COLO668 (cell line): ENCODE measurements at regions not wholly inside any gene's neighbourhood (a gene's known extent, or its start where the extent isn't known, plus 50 kb on each side); places are given as distances from the start of the nearest gene placed in this dataset.
"Not testable (repeated sequence)": the region's sequence is repeated elsewhere in the genome, so short reads cannot be mapped to it uniquely, and the experiment has no call there.

Source experiments
- DNase-seq: peaks from one replicate; lab custom pipeline; 2025; ENCODE audit not compliant: unreplicated experiment; lab: John Stamatoyannopoulos, UW

DNA sequence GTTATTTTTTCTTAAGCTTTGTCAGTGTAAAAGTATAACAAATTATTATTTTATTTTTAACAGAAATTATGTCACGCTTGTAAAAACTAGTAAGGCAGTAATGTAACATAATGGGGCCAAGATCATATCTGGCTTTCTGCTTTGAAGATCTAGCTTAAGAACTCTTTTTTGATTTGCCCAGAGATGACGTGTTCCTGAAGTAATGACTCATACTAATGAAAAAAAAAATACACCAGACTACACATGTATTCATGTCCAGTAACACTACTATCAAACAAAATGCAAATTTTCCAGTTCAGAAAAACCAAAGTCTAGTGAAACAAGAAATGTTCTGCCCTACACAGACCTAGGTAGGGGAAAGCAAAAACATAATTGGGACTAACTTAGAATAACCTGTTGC, 432.2 kb upstream of the ATXN7L3B start:
- no peak for DNase-seq

DNA sequence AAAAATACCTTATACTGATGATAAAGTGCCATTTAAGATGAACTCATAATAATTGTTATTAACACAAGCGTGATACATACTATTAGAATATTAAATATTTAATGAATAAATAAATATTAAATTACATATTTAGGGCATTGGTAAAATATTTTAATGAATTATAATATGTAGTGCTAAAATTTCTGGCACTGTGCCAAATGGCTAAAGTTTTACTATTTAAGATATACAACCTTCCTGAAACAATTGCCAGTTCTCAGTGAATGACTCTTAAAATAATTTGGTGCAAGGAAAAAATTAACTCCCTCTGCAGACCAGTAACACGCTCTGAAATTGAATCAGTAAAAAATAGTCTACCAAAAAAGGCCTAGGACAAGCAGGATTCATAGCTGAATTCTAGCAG, 428.9 kb upstream of the ATXN7L3B start:
- DNase-seq: no peak

DNA sequence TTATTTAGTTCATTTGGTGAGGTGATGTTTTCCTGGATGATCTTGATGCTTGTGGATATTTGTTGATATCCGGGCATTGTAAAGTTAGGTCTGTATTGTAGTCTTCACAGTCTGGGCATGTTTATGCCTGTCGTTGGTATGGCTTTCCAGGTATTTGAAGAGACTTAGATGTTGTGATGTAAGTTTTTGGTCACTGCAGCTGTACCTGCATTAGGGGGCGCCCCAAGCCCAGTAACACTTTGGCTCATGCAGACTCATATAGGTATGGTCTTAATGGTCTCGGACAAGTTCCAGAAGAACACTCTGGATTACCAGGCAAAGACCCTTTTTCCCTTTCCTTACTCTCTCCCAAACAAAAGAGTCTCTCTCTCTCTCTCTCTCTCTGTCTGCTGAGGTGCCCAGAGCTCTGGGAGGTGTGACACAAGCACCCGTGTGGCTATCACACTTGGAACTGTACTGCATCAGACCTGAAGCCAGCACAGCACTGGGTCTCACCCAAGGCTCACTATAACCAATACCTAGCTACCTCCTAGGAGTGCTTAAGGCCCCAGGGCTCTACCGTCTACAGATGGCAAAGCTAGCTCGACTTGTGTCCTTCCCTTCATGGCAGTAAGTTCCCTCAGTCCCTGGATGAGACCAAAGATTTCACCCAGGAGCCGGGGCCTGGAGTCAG, 425.8 kb upstream of the ATXN7L3B start:
- DNase-seq: no peak

DNA sequence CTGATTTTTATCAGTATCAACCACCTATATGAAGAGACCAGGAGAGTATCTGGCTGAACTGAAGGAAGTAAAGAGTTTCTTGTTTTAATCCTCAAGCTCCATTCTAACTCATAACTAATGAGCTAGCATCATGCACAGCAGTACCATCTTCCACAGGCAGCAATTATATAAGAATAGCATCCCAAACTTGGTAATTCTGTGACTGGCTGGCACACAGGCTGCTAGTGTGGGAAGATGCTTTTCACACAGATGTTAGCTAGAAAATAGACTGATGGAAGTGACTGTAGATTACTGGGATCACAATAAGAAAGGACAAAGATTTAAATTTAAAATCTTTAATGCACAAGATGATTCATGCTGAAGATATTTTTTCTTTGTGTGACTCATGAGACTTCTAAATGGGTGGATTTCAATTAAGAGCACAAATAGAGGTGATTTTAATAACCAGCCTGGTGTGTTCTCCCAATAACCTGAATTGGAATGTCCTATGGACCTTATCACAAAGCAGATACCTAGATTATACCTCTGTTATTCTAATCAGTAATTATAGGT, 417.7 kb upstream of the ATXN7L3B start:
- no peak for DNase-seq

DNA sequence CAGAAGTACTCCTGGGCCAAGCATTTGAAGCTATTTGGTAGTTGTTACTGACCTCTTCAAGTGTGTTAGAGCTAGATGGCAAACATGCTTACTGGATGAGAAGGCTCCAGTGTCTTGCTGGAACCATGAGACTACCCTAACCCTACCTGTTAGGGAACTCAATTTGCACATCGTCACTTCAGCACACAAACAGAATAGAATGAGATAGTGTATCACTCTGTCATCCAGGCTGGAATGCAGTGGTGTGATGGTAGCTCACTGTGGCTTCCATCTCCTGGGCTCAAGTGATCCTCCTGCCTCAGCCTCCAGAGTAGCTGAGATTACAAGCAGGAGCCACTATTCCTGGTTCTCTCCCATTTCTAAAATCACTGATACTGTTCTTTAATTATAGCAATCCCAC, 417.0 kb upstream of the ATXN7L3B start:
- no peak for DNase-seq

DNA sequence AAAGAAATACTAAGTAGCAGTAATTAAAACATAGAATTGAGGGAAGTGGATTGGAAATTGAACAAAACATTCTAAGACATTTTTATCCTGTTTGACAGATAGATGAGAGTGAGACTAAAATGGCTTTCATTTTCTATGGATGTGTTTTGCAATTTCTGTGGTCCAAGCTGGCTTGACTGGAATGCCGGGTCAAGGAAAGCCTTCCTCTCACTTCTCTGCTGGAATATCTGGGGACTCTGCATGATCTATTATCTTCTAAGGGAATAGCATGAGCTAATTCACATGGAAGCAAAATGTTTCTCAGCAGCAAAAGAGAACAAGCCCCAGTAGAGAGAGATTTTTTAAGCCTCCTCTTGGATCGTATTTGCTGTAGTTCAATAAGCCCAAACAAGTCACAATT, 407.9 kb upstream of the ATXN7L3B start:
- no peak for DNase-seq

DNA sequence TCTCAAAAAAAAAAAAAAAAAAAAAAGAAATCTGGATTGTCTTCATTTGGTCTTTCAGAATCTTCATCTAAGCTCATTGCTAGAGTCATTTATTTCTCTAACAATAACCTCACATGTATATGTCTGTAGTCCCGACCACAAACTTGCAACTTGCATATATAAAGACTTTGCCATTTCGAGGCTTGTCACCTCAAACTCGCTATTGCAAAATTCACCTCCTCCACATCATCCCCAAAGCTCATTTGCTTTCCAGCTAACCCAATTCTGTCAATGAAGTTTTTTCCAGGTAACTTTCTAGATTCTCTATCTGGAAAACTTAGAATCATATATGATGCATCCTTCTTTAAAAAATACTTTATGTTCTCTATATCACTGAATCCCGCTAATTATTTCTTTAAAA, 393.2 kb upstream of the ATXN7L3B start:
- no peak for DNase-seq

DNA sequence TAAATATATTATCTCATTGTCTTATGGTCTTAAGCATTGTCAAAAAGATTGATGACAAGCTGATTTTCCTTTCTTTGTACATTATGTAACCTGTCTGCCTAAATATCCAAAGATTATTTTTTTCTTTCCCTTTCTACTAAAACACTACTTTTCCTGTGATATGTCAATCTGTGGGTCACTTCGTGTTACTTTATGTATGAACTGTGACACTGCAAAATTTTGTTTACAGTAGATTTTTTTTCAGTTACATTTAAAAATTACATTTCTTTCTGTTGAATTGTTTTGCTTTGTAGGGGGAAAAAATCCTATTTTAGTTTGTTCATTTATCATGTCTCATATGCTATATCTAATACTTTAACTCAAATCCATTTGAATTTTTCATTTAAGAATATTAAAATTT, 392.3 kb upstream of the ATXN7L3B start:
- no peak for DNase-seq

DNA sequence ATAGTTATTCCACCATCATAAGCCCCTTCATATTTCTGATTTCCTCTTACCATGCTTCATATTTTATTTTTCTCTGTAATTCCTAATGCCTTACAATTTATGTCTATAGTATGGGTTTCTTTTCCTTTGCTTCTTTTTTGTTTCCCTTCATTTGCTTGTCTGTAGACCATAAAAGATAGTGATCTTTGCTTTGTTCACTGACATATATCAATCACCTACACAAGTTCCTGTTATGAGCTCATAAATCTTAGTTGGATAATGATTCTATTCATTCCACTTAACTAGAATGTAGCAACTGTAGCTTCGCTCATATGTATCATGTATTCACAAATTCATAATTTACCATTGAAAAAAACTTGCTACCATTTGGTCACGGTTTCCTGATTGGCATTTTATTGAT, 388.8 kb upstream of the ATXN7L3B start:
- DNase-seq: no peak

DNA sequence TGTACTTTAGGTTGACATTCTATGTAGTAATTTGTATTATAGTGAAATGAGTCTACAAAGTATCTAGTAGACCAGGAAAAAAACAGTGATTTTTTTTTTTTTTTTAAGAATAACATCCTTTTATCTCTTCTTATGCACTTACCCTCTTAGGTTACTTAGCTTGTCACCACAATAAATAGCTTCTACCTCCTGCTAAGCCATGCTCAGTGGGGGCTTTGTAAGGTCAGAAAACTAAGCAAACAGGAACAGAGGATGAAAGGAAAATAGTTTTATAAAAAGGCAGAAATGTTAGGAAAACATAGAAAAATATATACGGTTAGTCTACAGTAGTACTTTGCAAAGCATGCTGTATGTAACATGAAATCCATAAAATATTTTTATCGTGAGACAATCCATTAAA, 385.3 kb upstream of the ATXN7L3B start:
- DNase-seq: no peak

DNA sequence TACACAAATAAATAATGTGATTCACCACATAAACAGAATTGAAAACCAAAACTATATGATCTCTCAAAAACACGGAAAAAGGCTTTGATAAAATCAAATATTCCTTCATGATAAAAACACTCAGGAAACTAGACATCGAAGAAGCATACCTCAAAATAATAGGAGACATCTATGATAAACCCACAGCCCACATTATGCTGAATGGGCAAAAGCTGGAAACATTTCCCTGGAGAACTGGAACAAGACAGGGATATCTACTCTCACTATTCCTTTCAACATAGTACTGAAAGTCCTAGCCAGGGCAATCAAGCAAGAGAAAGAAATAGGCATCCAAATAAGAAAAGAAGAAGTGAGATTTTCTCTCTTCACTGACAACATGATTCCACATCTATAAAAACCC, 371.5 kb upstream of the ATXN7L3B start:
- no peak for DNase-seq

DNA sequence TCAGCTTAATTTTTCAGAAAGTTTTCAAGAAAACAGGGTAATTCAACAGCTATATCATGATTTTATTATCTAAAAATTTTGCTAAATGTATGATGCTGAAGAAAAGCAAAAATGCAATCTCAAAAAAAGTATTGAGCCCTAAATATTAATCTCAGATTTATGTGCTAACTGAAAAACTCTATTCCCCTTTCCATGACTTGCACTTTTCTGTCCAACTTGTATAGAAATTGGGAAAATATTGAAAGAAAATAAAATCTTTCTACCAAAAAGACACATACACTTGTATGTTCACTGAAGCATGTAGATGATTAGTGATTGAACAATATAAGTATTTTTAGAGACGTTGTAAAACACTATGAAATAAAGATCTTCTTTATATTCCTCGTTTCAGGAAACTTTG, 368.0 kb upstream of the ATXN7L3B start:
- DNase-seq: no peak

DNA sequence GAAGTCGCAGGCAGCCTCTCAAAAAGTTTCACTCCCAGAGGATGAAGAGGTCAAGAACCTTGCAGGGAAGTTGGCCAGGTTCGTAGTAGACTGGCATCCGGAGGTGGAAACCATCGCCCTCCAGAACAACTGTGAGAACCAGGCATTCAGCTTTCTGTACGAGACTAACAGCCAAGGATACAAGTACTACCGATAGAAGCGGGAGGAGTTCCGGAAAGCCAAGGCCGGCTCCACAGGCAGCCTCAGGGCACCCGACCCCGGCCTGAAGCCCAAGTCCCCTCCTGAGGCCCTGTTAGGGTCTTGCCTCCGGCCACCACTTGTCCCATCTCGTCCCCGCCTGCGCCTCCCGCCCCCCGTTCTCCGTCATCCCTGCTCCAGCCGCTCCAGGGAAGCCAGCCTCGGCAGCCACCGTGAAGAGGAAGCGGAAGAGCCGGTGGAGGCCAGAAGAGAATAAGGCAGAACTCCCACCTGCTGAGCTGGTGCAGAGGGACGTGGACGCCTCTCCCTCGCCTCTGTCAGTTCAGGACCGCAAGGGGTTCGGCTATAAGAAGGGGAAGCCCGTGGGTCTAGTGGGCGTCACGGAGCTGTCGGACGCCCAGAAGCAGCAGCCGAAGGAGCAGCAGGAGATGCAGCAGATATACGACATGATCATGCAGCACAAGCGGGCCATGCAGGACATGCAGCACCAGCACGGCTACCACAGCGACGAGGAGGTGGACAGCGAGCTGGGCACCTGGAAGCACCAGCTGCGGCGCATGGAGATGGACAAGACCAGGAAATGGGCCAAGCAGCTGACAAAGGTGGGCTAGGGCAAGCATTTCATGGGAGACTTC, 366.8 kb upstream of the ATXN7L3B start:
- DNase-seq: no peak

DNA sequence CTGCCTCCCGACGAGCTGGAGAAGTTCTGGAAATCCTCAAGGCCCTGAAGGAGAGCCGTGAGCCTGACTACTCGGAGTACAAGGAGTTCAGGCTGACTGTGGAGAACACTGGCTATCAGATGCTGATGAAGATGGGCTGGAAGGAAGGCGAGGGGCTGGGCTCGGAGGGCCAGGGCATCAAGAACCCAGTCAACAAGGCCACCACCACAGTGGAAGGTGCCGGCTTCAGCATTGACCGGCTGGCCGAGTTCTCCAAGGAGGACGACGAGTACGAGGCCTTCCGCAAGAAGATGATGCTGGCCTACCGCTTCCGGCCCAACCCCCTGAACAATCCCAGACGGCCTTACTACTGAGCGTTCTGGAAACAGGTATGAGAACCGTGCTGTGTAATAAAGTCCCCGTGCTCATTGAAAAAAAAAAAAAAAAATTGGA, 366.1 kb upstream of the ATXN7L3B start:
- no peak for DNase-seq

DNA sequence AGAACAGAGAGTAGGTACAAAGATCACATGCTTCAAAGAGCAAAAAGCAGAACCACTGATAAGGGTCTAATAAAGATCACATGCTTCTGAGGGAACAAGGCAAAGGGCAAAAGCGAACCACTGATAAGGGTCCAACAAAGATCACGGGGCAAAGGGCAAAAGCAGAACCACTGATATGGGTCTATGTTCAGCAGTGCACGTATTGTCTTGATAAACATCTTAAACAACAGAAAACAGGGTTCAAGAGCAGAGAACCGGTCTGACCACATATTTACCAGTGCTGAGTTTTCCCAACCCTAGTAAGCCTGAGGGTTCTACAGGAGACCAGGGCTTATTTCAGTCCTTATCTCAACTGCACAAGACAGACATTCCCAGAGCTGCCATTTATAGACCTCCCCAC, 362.7 kb upstream of the ATXN7L3B start:
- DNase-seq: not testable (repeated sequence)

DNA sequence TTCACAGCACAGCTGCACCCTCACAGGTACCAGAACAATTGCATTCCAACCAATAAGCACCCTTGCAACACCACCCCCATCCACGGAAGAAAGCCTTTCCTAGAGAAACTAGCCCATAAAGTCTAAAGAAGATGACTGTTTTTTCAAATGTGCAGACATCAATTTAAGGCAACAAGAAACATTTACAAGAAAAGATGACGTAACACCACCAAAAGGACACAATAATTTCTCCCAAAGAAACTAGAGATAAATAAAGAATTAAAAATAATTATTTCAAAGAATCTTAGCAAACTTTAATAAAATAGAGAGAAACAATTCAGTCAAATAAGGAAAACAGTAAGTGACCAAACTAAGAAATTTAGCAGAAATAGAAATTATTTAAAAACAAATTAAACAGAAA, 352.3 kb upstream of the ATXN7L3B start:
- DNase-seq: no peak

DNA sequence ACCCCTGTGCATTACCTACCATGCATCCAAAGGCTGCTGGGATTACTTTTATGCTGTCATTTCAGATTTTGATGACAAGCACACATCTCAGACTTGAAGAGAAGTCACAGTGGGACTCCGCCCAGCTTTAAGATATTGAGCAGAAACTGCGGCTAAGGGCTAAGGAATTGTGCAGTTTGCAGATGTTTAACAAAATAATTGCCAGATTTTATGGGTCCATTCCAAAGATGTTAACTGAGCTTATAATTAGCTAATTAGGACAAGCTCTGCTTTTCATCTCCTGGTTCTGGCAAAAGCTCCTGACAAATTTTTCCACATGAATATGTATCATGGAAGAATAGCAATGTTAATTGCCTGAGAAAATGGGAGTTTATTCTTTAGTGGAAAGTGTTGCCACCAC, 344.4 kb upstream of the ATXN7L3B start:
- no peak for DNase-seq

DNA sequence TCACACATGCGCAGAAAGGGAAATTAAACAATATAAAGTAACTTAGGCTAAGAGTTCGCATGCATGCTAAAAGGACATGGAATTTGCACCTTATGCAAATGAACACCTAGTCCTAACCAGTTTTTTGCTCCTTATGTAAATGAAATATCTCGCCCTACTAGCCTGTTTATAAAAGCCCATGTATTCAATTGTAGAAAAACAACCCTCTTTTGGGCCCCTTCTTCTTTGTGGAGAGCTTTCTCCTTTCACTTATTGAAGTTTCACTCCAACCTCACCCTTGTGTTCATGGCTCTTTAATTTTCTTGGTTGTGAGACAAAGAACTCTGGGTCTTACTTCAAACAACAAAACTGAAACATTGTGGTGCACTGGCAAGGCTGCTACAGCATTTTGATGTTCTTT, 333.4 kb upstream of the ATXN7L3B start:
- no peak for DNase-seq

DNA sequence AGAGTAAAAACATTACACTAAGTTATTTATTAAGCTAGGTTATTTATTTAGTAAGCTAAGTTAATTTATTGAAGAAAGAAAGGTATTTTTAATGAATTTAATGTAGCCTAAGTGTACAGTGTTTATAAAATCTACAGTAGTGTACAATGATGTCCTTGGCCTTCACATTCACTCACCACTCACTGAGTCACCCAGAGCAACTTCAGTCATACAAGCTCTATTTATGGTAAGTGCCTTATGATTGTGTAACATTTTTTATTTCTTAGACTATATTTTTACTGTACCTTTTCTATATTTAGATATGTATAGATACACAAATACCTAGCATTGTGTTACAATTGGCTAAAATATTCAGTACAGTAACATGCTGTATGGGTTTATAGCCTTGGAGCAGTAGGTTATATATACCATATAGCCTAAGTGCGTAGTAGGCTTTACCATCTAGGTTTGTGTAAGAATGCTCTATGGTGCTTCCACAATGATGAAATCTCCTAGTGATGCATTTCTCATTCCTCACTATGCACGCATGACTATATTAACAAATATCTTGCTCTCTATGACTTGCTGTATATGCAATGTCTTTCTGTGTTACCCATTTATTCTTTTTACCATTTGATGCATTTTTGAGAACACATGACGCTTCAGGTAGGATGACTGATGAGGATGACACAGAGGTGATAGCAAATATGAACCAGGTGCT, 309.6 kb upstream of the ATXN7L3B start:
- no peak for DNase-seq

DNA sequence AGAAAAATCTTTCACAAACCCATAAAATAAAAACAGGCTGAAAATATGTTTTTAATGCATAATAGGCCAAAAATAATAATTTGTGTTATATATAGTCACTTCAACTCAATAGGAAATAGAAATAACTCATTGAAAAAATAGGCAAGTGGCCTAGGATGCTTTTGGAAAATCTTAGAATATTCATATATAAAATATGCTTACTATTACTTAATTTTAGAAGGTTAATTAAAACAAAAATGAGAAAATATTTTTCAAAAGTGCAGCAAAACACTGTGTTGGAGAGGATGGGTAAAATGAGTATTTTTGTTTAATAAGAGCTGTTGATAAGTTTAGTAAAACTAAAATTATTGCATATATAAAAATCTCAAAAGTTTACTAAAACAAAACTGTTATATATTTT, 308.0 kb upstream of the ATXN7L3B start:
- DNase-seq: no peak

DNA sequence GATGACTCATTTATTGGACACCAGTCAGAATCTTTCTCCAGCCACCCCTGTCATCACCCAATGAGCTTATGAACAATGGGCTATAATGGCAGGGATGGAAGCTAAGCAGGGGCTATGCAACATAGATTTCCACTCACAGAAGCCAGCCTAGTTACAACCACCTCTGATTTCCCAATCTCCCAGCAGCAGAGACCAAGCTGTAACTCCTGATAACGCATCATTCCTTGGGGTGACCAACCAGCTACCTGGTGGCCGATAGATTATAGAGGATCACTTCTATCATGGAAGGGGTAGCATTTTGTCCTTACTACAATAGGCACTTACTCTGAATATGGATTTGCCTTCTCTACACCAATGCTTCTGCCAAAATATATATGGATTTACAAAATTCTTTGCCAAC, 302.3 kb upstream of the ATXN7L3B start:
- no peak for DNase-seq

DNA sequence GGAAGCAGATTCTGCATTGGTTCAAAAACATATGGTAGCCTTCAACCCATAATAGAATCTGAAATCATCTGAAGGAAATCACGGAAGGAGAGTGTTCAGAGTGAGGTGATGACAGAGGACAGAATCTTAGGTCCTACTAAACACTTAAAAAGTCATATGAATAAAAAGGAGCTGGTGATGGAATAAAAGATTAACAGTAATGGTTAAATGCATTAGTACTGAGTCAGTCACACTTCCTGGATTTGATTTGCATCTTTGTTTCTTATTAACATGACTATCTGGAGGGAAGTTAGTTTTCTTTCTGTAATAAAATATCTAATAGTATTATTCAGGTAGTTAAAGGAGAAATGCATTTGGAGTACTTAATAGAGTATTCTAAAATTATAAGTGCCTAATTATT, 296.3 kb upstream of the ATXN7L3B start:
- no peak for DNase-seq
